H1 (cell line): ENCODE measurements at regions not wholly inside any gene's neighbourhood (a gene's known extent, or its start where the extent isn't known, plus 50 kb on each side); places are given as distances from the start of the nearest gene placed in this dataset.

Source experiments
- CTCF ChIA-PET: fragments of 300-600 bp; sonication (Branson Sonifier 250); formaldehyde crosslinking; loops from one replicate; lab custom pipeline; 2021; ENCODE audit not compliant: partially characterized antibody; lab: Charles Lee
- POLR2A ChIA-PET: fragments of 300-600 bp; sonication (Branson Sonifier 250); formaldehyde crosslinking; loops from one replicate; lab custom pipeline; 2021; ENCODE audit warnings: inconsistent platforms; ENCODE audit not compliant: partially characterized antibody; lab: Charles Lee
- DNase-seq, 2 experiments: peaks; one replicate each; pipeline versions ENCODE4 v3.0.0 to v3.0.0-alpha.2; 2010 to 2022; ENCODE audit warnings: low spot score in 2 of 2, low read depth in 1 of 2, mixed read lengths in 1 of 2
- FAIRE-seq: peaks from 2 replicates; lab custom pipeline; 2011; peaks lifted over from hg19 to GRCh38; lab: Jason Lieb, UNC
- H2AFZ ChIP-seq: 2 replicates; pipeline ENCODE4 v1.8.1; 2012; ENCODE audit warnings: low read length, inconsistent platforms
- H2AK5ac ChIP-seq: 2 replicates; pipeline ENCODE4 v1.6.1; 2013; ENCODE audit warnings: low read depth, low read length
- H2BK120ac ChIP-seq: replicated peaks from 2 replicates; pipeline ENCODE3; 2013; ENCODE audit warnings: low read depth, low read length, inconsistent platforms
- H2BK12ac ChIP-seq: 2 replicates; pipeline ENCODE4 v1.6.1; 2013; ENCODE audit warnings: low read depth, low read length
- H2BK15ac ChIP-seq: 2 replicates; pipeline ENCODE4 v1.6.1; 2013; ENCODE audit warnings: low read length
- H2BK20ac ChIP-seq: 2 replicates; pipeline ENCODE4 v1.6.1; 2013; ENCODE audit warnings: low read length
- H2BK5ac ChIP-seq: 2 replicates; pipeline ENCODE4 v1.6.1; 2013; ENCODE audit warnings: low read depth, low read length
- H3K14ac ChIP-seq: 2 replicates; pipeline ENCODE4 v1.6.1; 2013; ENCODE audit warnings: inconsistent platforms; ENCODE audit not compliant: insufficient read length
- H3K18ac ChIP-seq: 2 replicates; pipeline ENCODE4 v1.6.1; 2013; ENCODE audit warnings: low read length; ENCODE audit errors: extremely low read depth
- H3K23ac ChIP-seq: 2 replicates; pipeline ENCODE4 v1.6.1; 2013; ENCODE audit warnings: inconsistent platforms; ENCODE audit not compliant: insufficient read length
- H3K23me2 ChIP-seq: 2 replicates; pipeline ENCODE4 v1.6.1; 2013; ENCODE audit warnings: low read depth, low read length
- H3K27ac ChIP-seq: 2 replicates; pipeline ENCODE4 v1.6.1; 2011; ENCODE audit warnings: low read depth, low read length, inconsistent platforms
- H3K27me3 ChIP-seq, 4 experiments: replicated peaks in 1 of 4; 1 replicate in 1 of 4; 2 replicates in 3 of 4; pipeline versions ENCODE4 v1.6.1 to v1.8.1; 2011 to 2013; ENCODE audit warnings: low read length in 3 of 4, mild to moderate bottlenecking in 3 of 4, inconsistent platforms in 2 of 4, mixed read lengths in 2 of 4, moderate library complexity in 1 of 4; ENCODE audit not compliant: control insufficient read depth in 3 of 4, insufficient read depth in 3 of 4; ENCODE audit errors: extremely low read depth in 1 of 4
- H3K36me3 ChIP-seq, 4 experiments: 2 replicates each; pipeline versions ENCODE4 v1.6.1 to v1.8.1; 2011 to 2013; ENCODE audit warnings: mild to moderate bottlenecking in 4 of 4, low read length in 3 of 4, moderate library complexity in 2 of 4, control low read depth in 1 of 4, inconsistent platforms in 1 of 4; ENCODE audit not compliant: insufficient read depth in 4 of 4, control insufficient read depth in 2 of 4
- H3K4ac ChIP-seq: replicated peaks from 2 replicates; pipeline ENCODE3; 2013; ENCODE audit warnings: low read length, low read depth, mixed read lengths, inconsistent platforms; ENCODE audit not compliant: insufficient read length
- H3K4me1 ChIP-seq, 4 experiments: replicated peaks in 1 of 4; 1 replicate in 1 of 4; 2 replicates in 3 of 4; pipeline versions ENCODE4 v1.6.1 to v1.8.1; 2011 to 2013; ENCODE audit warnings: low read length in 3 of 4, inconsistent platforms in 2 of 4, mixed read lengths in 1 of 4; ENCODE audit not compliant: insufficient read depth in 4 of 4, control insufficient read depth in 3 of 4
- H3K4me2 ChIP-seq, 2 experiments: 2 replicates each; pipeline versions ENCODE4 v1.6.1 to v1.8.1; 2011 to 2013; ENCODE audit warnings: low read depth in 2 of 2, low read length in 2 of 2, control low read depth in 1 of 2, inconsistent platforms in 1 of 2, mild to moderate bottlenecking in 1 of 2; ENCODE audit not compliant: insufficient read depth in 1 of 2
- H3K4me3 ChIP-seq, 4 experiments: fragments of 200-600, 300-600 bp in 1 of 4; sonication (generic), shearing (Covaris generic), sonication (Bioruptor Twin) in 1 of 4; 2 replicates each; pipeline versions ENCODE4 v1.5.1 to v1.8.1; 2011 to 2016; ENCODE audit warnings: low read length in 4 of 4, low read depth in 3 of 4, control low read depth in 2 of 4, inconsistent platforms in 2 of 4, mild to moderate bottlenecking in 2 of 4, mixed read lengths in 1 of 4, moderate library complexity in 1 of 4; ENCODE audit not compliant: insufficient read depth in 2 of 4; ENCODE audit errors: extremely low read depth in 1 of 4
- H3K56ac ChIP-seq: replicated peaks from 2 replicates; pipeline ENCODE3; 2013; ENCODE audit warnings: low read depth, mild to moderate bottlenecking, mixed read lengths, low read length, inconsistent platforms; ENCODE audit not compliant: insufficient read length
- H3K79me1 ChIP-seq: 2 replicates; pipeline ENCODE4 v1.6.1; 2013; ENCODE audit warnings: low read depth, low read length, control low read depth
- H3K79me2 ChIP-seq, 2 experiments: 2 replicates each; pipeline versions ENCODE4 v1.6.1 to v1.8.1; 2012 to 2013; ENCODE audit warnings: low read length in 2 of 2, mild to moderate bottlenecking in 2 of 2, inconsistent platforms in 1 of 2; ENCODE audit not compliant: insufficient read depth in 2 of 2, control insufficient read depth in 1 of 2
- H3K9ac ChIP-seq, 4 experiments: replicated peaks in 1 of 4; 1 replicate in 1 of 4; 2 replicates in 3 of 4; pipeline versions ENCODE4 v1.6.1 to v1.8.1; 2011 to 2013; ENCODE audit warnings: low read depth in 3 of 4, low read length in 3 of 4, control low read depth in 2 of 4, mild to moderate bottlenecking in 2 of 4, moderate library complexity in 2 of 4, inconsistent platforms in 1 of 4; ENCODE audit errors: extremely low read depth in 1 of 4
- H3K9me3 ChIP-seq, 2 experiments: 2 replicates each; pipeline versions ENCODE4 v1.6.1 to v1.8.1; 2012 to 2013; ENCODE audit warnings: mild to moderate bottlenecking in 2 of 2, moderate library complexity in 2 of 2, control low read depth in 1 of 2, inconsistent platforms in 1 of 2, low read depth in 1 of 2, low read length in 1 of 2, mixed read lengths in 1 of 2; ENCODE audit not compliant: insufficient read depth in 2 of 2
- H4K20me1 ChIP-seq, 2 experiments: replicated peaks in 1 of 2; 2 replicates each; pipeline versions ENCODE3 to v1.8.1; 2011 to 2013; ENCODE audit warnings: inconsistent platforms in 2 of 2, low read length in 2 of 2, mild to moderate bottlenecking in 1 of 2; ENCODE audit not compliant: insufficient read depth in 2 of 2, control insufficient read depth in 1 of 2
- H4K5ac ChIP-seq: 2 replicates; pipeline ENCODE4 v1.6.1; 2013; ENCODE audit warnings: low read length, low read depth, mixed read lengths, inconsistent platforms; ENCODE audit not compliant: insufficient read length
- H4K8ac ChIP-seq: 2 replicates; pipeline ENCODE4 v1.8.0; 2013; ENCODE audit warnings: mild to moderate bottlenecking, moderate library complexity, low read length, inconsistent platforms; ENCODE audit not compliant: insufficient read depth; ENCODE audit errors: extremely low read depth
- H4K91ac ChIP-seq: replicated peaks from 2 replicates; pipeline ENCODE3; 2013; ENCODE audit warnings: low read length, mixed read lengths, inconsistent platforms; ENCODE audit not compliant: insufficient read length
- ASH2L ChIP-seq: fragments of 200-600, 300-600 bp; sonication (generic); IDR thresholded peaks from one replicate; pipeline ENCODE4 v1.7.1; 2017; ENCODE audit warnings: low read length
- BRCA1 ChIP-seq: IDR thresholded peaks from 2 replicates; pipeline ENCODE4 v1.6.1; 2012; ENCODE audit warnings: low read depth, low read length, improper control_type of control experiment
- FOSL1 ChIP-seq: IDR thresholded peaks from 2 replicates; pipeline ENCODE4 v1.6.1; 2011; ENCODE audit warnings: mild to moderate bottlenecking, low read depth, low read length, moderate library complexity; ENCODE audit not compliant: insufficient read depth
- GTF2F1 ChIP-seq: IDR thresholded peaks from 2 replicates; pipeline ENCODE4 v1.6.1; 2012; ENCODE audit warnings: low read depth, low read length, improper control_type of control experiment, borderline replicate concordance
- NRF1 ChIP-seq: IDR thresholded peaks from 2 replicates; pipeline ENCODE4 v1.6.1; 2011; ENCODE audit warnings: mild to moderate bottlenecking, low read depth, low read length, improper control_type of control experiment
- SAP30 ChIP-seq: fragments of 300-600 bp; sonication (generic); IDR thresholded peaks from 2 replicates; pipeline ENCODE4 v1.7.1; 2012; ENCODE audit warnings: low read length, moderate library complexity, mild to moderate bottlenecking, inconsistent platforms; ENCODE audit not compliant: insufficient read depth, insufficient replicate concordance
- SIRT6 ChIP-seq: IDR thresholded peaks from one replicate; pipeline ENCODE4 v1.7.1; 2012; ENCODE audit warnings: low read length, inconsistent platforms
- TBP ChIP-seq: IDR thresholded peaks from 2 replicates; pipeline ENCODE4 v1.6.1; 2011; ENCODE audit warnings: low read depth, low read length, improper control_type of control experiment
- WGBS, 2 experiments: shearing (Covaris generic) in 1 of 2; methylation state at CpG; one replicate each; pipeline versions ENCODE4 v1.1.6 to v1.1.7; 2013 to 2015; ENCODE audit warnings: low lambda C conversion rate in 2 of 2, mixed read lengths in 2 of 2, inconsistent platforms in 1 of 2, low coverage in 1 of 2, missing lambda C conversion rate in 1 of 2; ENCODE audit not compliant: insufficient replicate concordance in 2 of 2, insufficient coverage in 1 of 2, insufficient read length in 1 of 2; ENCODE audit errors: extremely low coverage in 1 of 2, missing lambda C conversion rate in 1 of 2; 5-methylcytosine and 5-hydroxymethylcytosine counted together

DNA sequence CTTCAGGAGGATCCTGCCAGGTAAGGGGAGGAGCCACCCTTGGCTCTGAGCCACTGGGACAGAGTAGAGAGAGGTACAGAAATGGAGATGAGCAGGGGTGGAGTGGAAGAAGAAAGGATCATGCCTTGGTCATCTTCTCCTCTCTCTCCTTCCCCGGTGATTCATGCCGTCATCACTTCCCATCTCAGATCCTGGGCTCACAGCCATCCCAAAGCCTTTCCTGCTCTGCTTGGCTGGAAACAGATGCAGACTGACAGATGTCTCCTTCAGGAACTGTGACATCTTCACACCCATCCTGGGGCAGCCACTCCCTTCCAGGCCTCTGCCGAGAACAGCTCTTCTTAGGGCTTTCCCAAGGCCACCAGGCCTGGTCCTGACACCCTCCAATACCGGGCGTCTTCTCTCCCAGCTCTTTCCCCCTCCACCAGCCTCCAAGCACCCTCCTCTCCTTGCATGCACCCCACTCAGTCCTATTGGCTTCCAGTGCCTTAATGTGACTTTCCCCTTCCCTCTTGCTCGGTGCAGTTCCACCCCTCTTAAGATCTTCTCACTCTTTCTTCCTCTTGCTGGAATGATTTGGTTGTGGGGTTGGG, 58.3 kb upstream of the TNP1 start:
- H4K20me1 ChIP-seq = no peaks in the 10 kb centered on the region
- no peak overlapping the region for H3K56ac ChIP-seq
- H2BK15ac ChIP-seq = no peak overlapping the region
- no peak overlapping the region for H4K91ac ChIP-seq
- H3K4ac ChIP-seq = no peak overlapping the region
- no peak overlapping the region for H3K14ac ChIP-seq
- no peak overlapping the region for H3K4me3 ChIP-seq
- no peaks in the 10 kb centered on the region for H3K23me2 ChIP-seq
- H2BK5ac ChIP-seq = no peak overlapping the region
- no peak overlapping the region for H4K5ac ChIP-seq
- H3K9ac ChIP-seq = no peak overlapping the region
- no peak overlapping the region for H3K18ac ChIP-seq
- H2BK12ac ChIP-seq = no peak overlapping the region
- H3K27me3 ChIP-seq = no peaks in the 10 kb centered on the region
- CTCF ChIA-PET = interaction anchor here (0.6 kb wide), 1 partner anchor 223 kb away, joined by 3 read pairs; the partner anchor contains the start of gene IGFBP5
- 89% methylated on average over 6 of the region's 6 CpGs; no CpG with 5 or more reads in 1 of the 2 experiments for WGBS, 2 experiments
- no peak overlapping the region for H3K4me2 ChIP-seq
- TF ChIP-seq SAP30 (no peak), NRF1 (no peak), FOSL1 (no peak), ASH2L (no peak), BRCA1 (no peak), SIRT6 (no peak), TBP (no peak), GTF2F1 (no peak)
- H2AK5ac ChIP-seq = no peak overlapping the region
- no peak for DNase-seq
- no peaks in the 10 kb centered on the region; a peak in 1 of 7 replicates for H3K4me1 ChIP-seq
- H3K9me3 ChIP-seq = no peaks in the 10 kb centered on the region
- H3K36me3 ChIP-seq = no peaks in the 10 kb centered on the region
- no peak overlapping the region for H3K23ac ChIP-seq
- no peak overlapping the region for H2AFZ ChIP-seq
- H4K8ac ChIP-seq = no peak overlapping the region
- no peak overlapping the region for H3K27ac ChIP-seq
- H3K79me1 ChIP-seq = no peaks in the 10 kb centered on the region
- H2BK120ac ChIP-seq = no peak overlapping the region
- POLR2A ChIA-PET = interaction anchor here (1.2 kb wide), 1 partner anchor 14 kb away, joined by 4 read pairs; no protein-coding TSS in a partner anchor
- FAIRE-seq = no peak
- no peak overlapping the region for H2BK20ac ChIP-seq
- no peaks in the 10 kb centered on the region for H3K79me2 ChIP-seq
